ENCODE measurements at regions not wholly inside any gene's neighbourhood (a gene's known extent, or its start where the extent isn't known, plus 50 kb on each side); places are given as distances from the start of the nearest gene placed in this dataset.
"Not testable (repeated sequence)": the region's sequence is repeated elsewhere in the genome, so short reads cannot be mapped to it uniquely, and the experiment has no call there.

DNA sequence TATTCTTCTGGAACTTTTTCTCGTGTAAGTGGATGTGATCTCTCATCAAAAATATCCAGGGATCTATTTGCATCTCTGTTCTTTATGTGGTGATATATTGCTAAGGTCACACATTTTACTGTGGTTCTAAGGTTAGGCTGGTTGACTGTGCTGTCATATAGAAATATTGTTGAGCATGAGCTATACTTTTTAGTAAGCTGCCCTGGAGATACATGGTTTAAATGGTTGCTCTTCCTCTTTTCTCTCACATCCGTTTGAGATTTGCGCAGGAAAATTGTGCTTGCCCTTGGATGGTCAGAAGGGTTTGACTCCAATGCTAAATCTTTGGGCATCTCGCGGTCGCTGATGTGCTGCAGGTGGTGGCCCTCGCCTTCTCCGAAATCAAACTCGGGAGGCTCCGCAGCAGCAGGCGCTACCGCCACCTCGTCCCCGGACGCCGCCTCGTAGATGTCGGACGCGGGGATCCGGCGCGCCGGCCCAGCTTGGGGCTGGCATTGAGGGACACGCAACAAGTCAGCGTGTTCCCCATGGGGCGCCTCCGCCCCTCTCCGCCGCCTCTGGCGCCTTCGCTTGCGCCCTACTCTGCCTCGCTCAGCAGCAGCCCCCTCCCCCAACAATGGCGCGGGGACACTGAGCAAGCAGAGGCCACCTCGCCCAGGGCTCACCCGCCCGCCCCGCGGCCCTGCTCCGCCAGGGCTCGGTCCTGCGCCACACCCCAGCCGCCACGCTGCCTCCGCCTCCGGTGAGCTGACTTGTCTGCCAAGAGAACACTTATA lies 154.5 kb downstream of the MSN start:
- DNase-seq: no peak

GRCh38 chrX:65819983-65820382 lies 152.5 kb downstream of the MSN start:
- DNase-seq: not testable (repeated sequence)

- no peak for DNase-seq
These were observed 145.8 kb downstream of the MSN start for GRCh38 chrX:65813245-65813644.

GRCh38 chrX:65811558-65812228 lies 144.2 kb downstream of the MSN start:
- no peak for DNase-seq

Measured in NCI-H2081 (cell line).